ENCODE measurements at regions not wholly inside any gene's neighbourhood (a gene's known extent, or its start where the extent isn't known, plus 50 kb on each side); places are given as distances from the start of the nearest gene placed in this dataset.

DNA sequence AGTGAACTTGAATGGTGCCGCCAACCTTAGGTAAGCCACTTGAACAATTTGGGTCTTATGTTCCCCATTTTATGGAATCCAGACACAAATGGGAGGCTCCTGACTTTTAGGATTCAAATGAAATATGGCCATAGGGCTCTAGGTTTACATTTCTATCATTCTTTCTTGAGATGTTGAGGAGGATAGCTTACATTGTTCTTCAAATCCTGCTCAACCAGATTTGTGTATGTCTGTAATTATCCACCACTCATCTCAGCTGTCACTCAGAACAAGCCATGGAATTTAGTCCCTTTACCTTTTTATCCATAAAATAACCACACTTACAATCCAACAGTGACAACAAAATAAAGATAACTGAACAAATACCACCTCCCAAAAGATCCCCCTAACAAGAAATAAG is 682.9 kb upstream of the PTBP2 start:
- TF ChIP-seq ZNF211 (tag by site-specific recombination; IDR thresholded peaks at IDR 0.05; ENCODE audit: low read depth) (no peak), YY1 (tag by site-specific recombination; IDR thresholded peaks at IDR 0.05) (no peak), ZNF169 (tag by site-specific recombination; IDR thresholded peaks at IDR 0.05) (no peak), ZSCAN16 (tag by site-specific recombination; IDR thresholded peaks at IDR 0.05) (no peak), ZBTB20 (tag by site-specific recombination; IDR thresholded peaks at IDR 0.05) (no peak), ZNF510 (tag by site-specific recombination; IDR thresholded peaks at IDR 0.05; ENCODE audit: insufficient replicate concordance) (no peak), ZNF610 (tag by site-specific recombination; IDR thresholded peaks at IDR 0.05; ENCODE audit: borderline replicate concordance) (no peak), KLF9 (tag by site-specific recombination; IDR thresholded peaks at IDR 0.05; ENCODE audit: low read depth) (no peak)
- TF ChIP-seq, protein P1, sequence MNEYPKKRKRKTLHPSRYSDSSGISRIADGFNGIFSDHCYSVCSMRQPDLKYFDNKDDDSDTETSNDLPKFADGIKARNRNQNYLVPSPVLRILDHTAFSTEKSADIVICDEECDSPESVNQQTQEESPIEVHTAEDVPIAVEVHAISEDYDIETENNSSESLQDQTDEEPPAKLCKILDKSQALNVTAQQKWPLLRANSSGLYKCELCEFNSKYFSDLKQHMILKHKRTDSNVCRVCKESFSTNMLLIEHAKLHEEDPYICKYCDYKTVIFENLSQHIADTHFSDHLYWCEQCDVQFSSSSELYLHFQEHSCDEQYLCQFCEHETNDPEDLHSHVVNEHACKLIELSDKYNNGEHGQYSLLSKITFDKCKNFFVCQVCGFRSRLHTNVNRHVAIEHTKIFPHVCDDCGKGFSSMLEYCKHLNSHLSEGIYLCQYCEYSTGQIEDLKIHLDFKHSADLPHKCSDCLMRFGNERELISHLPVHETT (tag by site-specific recombination; IDR thresholded peaks at IDR 0.05): no peak
- TF ChIP-seq, protein P2, sequence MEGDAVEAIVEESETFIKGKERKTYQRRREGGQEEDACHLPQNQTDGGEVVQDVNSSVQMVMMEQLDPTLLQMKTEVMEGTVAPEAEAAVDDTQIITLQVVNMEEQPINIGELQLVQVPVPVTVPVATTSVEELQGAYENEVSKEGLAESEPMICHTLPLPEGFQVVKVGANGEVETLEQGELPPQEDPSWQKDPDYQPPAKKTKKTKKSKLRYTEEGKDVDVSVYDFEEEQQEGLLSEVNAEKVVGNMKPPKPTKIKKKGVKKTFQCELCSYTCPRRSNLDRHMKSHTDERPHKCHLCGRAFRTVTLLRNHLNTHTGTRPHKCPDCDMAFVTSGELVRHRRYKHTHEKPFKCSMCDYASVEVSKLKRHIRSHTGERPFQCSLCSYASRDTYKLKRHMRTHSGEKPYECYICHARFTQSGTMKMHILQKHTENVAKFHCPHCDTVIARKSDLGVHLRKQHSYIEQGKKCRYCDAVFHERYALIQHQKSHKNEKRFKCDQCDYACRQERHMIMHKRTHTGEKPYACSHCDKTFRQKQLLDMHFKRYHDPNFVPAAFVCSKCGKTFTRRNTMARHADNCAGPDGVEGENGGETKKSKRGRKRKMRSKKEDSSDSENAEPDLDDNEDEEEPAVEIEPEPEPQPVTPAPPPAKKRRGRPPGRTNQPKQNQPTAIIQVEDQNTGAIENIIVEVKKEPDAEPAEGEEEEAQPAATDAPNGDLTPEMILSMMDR (tag by site-specific recombination; IDR thresholded peaks at IDR 0.05): no peak
- TF ChIP-seq, protein P3, sequence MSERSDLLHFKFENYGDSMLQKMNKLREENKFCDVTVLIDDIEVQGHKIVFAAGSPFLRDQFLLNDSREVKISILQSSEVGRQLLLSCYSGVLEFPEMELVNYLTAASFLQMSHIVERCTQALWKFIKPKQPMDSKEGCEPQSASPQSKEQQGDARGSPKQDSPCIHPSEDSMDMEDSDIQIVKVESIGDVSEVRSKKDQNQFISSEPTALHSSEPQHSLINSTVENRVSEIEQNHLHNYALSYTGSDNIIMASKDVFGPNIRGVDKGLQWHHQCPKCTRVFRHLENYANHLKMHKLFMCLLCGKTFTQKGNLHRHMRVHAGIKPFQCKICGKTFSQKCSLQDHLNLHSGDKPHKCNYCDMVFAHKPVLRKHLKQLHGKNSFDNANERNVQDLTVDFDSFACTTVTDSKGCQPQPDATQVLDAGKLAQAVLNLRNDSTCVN (tag by site-specific recombination; optimal IDR thresholded peaks at IDR 0.05): no peak
- TF ChIP-seq, protein P4, sequence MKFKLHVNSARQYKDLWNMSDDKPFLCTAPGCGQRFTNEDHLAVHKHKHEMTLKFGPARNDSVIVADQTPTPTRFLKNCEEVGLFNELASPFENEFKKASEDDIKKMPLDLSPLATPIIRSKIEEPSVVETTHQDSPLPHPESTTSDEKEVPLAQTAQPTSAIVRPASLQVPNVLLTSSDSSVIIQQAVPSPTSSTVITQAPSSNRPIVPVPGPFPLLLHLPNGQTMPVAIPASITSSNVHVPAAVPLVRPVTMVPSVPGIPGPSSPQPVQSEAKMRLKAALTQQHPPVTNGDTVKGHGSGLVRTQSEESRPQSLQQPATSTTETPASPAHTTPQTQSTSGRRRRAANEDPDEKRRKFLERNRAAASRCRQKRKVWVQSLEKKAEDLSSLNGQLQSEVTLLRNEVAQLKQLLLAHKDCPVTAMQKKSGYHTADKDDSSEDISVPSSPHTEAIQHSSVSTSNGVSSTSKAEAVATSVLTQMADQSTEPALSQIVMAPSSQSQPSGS (tag by site-specific recombination; IDR thresholded peaks at IDR 0.05; ENCODE audit: low read depth): no peak

All from HEK293 (cell line).